SK-N-MC (cell line): ENCODE measurements at regions not wholly inside any gene's neighbourhood (a gene's known extent, or its start where the extent isn't known, plus 50 kb on each side); places are given as distances from the start of the nearest gene placed in this dataset.
A peak's percentile ranks its signal among the peaks of the same experiment; 100 is the strongest.

Source experiments
- DNase-seq: peaks from one replicate; pipeline ENCODE4 v3.0.0-alpha.2; 2011; ENCODE audit warnings: low read depth, low spot score
- H3K27ac ChIP-seq: fragments of 200-600 bp; sonication (generic); 2 replicates; pipeline ENCODE4 v1.5.1; 2016; ENCODE audit warnings: mixed run types
- H3K36me3 ChIP-seq: fragments of 200-600 bp; sonication (generic); 2 replicates; pipeline ENCODE4 v1.6.1; 2017; ENCODE audit warnings: antibody characterized with exemption, low read length, mixed read lengths; ENCODE audit not compliant: insufficient read depth
- H3K4me3 ChIP-seq: fragments of 200-600 bp; sonication (generic); 2 replicates; pipeline ENCODE4 v1.5.1; 2016
- H3K9ac ChIP-seq: fragments of 200-600 bp; sonication (generic); 2 replicates; pipeline ENCODE4 v1.8.0; 2017; ENCODE audit warnings: mixed run types, mixed read lengths; ENCODE audit not compliant: insufficient read length
- H3K9me3 ChIP-seq: fragments of 200-600 bp; sonication (generic); 2 replicates; pipeline ENCODE4 v1.6.1; 2017; ENCODE audit warnings: low read depth, mild to moderate bottlenecking, antibody characterized with exemption, low read length, moderate library complexity, mixed read lengths
- EZH2 ChIP-seq: fragments of 200-600 bp; sonication (generic); IDR thresholded peaks from one replicate; pipeline ENCODE4 v1.6.1; 2017; ENCODE audit warnings: antibody characterized with exemption
- FOXP2 ChIP-seq: optimal IDR thresholded peaks from 2 replicates; pipeline ENCODE3; 2011; ENCODE audit warnings: mild to moderate bottlenecking, moderate library complexity; ENCODE audit not compliant: insufficient read depth; ENCODE audit errors: extremely low read length, control extremely low read depth
- POLR2AphosphoS5 ChIP-seq: IDR thresholded peaks from 2 replicates; pipeline ENCODE4 v1.6.1; 2012; ENCODE audit warnings: mild to moderate bottlenecking, low read depth, low read length, borderline replicate concordance

GRCh38 chr11:134784568-134784967 is 372.5 kb upstream of the B3GAT1 start:
- DNase-seq = peak; percentile 39
- no peak for TF ChIP-seq POLR2AphosphoS5
- TF ChIP-seq FOXP2 = peak; percentile 90
- Histone ChIP-seq H3K27ac (no peak overlapping the region), H3K36me3 (no peaks in the 10 kb centered on the region), H3K9me3 (no peaks in the 10 kb centered on the region), H3K9ac (no peak overlapping the region), H3K4me3 (peak overlapping the region; percentile 12)

GRCh38 chr11:134784046-134784445 is 372.0 kb upstream of the B3GAT1 start:
- no peaks in the 10 kb centered on the region for H3K9me3 ChIP-seq
- no peak overlapping the region for H3K9ac ChIP-seq
- H3K27ac ChIP-seq = no peak overlapping the region
- H3K4me3 ChIP-seq = no peak overlapping the region; the same call in 1 of the 2 replicates
- DNase-seq = no peak
- H3K36me3 ChIP-seq = no peaks in the 10 kb centered on the region
- no peak for TF ChIP-seq EZH2
- TF ChIP-seq POLR2AphosphoS5 = no peak
- TF ChIP-seq FOXP2 = no peak

- TF ChIP-seq EZH2 (no peak), FOXP2 (no peak), POLR2AphosphoS5 (no peak)
- H3K4me3 ChIP-seq = peak overlapping the region; percentile 9; the same call in 1 of the 2 replicates
- no peaks in the 10 kb centered on the region for H3K9me3 ChIP-seq
- H3K27ac ChIP-seq = peak overlapping the region; percentile 29
- peak; percentile 53 for DNase-seq
- no peak overlapping the region for H3K9ac ChIP-seq
- H3K36me3 ChIP-seq = no peaks in the 10 kb centered on the region
These were observed 371.2 kb upstream of the B3GAT1 start for GRCh38 chr11:134783234-134783633.

GRCh38 chr11:134781380-134781866 is 369.4 kb upstream of the B3GAT1 start:
- H3K27ac ChIP-seq = no peak overlapping the region
- TF ChIP-seq FOXP2 = no peak
- TF ChIP-seq POLR2AphosphoS5 = no peak
- TF ChIP-seq EZH2 = no peak
- H3K9me3 ChIP-seq = no peaks in the 10 kb centered on the region
- no peak overlapping the region for H3K9ac ChIP-seq
- no peak overlapping the region for H3K4me3 ChIP-seq
- no peaks in the 10 kb centered on the region for H3K36me3 ChIP-seq
- DNase-seq = no peak

- Histone ChIP-seq H3K4me3 (no peak overlapping the region), H3K9me3 (no peaks in the 10 kb centered on the region), H3K36me3 (no peaks in the 10 kb centered on the region), H3K27ac (no peak overlapping the region), H3K9ac (no peak overlapping the region)
- DNase-seq = no peak
- no peak for TF ChIP-seq FOXP2
These were observed 368.6 kb upstream of the B3GAT1 start for GRCh38 chr11:134780486-134781147.

- no peak overlapping the region for H3K27ac ChIP-seq
These were observed 367.1 kb upstream of the B3GAT1 start for GRCh38 chr11:134779179-134779578.

GRCh38 chr11:134768463-134768862 is 356.4 kb upstream of the B3GAT1 start:
- H3K27ac ChIP-seq = no peak overlapping the region
- no peak overlapping the region for H3K4me3 ChIP-seq
- no peaks in the 10 kb centered on the region for H3K9me3 ChIP-seq
- DNase-seq = no peak
- H3K9ac ChIP-seq = no peak overlapping the region
- no peak for TF ChIP-seq POLR2AphosphoS5
- TF ChIP-seq FOXP2 = no peak
- no peak for TF ChIP-seq EZH2
- no peaks in the 10 kb centered on the region for H3K36me3 ChIP-seq

More at GRCh38 chr11:134779179-134779578, 367.1 kb upstream of the B3GAT1 start:
- TF ChIP-seq EZH2 (no peak), FOXP2 (no peak), POLR2AphosphoS5 (no peak)
- no peak for DNase-seq
- Histone ChIP-seq H3K36me3 (no peaks in the 10 kb centered on the region), H3K9ac (no peak overlapping the region), H3K4me3 (no peak overlapping the region), H3K9me3 (no peaks in the 10 kb centered on the region)

GRCh38 chr11:134765565-134765964 is 353.5 kb upstream of the B3GAT1 start:
- H3K9me3 ChIP-seq = no peaks in the 10 kb centered on the region
- DNase-seq = no peak
- no peak overlapping the region for H3K4me3 ChIP-seq
- no peak for TF ChIP-seq POLR2AphosphoS5
- no peak for TF ChIP-seq EZH2
- TF ChIP-seq FOXP2 = no peak
- H3K27ac ChIP-seq = no peak overlapping the region
- no peak overlapping the region for H3K9ac ChIP-seq
- H3K36me3 ChIP-seq = no peaks in the 10 kb centered on the region

GRCh38 chr11:134764966-134765365 is 352.9 kb upstream of the B3GAT1 start:
- TF ChIP-seq EZH2 (no peak), POLR2AphosphoS5 (no peak), FOXP2 (no peak)
- no peaks in the 10 kb centered on the region for H3K9me3 ChIP-seq
- H3K4me3 ChIP-seq = no peak overlapping the region
- no peak overlapping the region for H3K9ac ChIP-seq
- H3K27ac ChIP-seq = no peak overlapping the region
- no peaks in the 10 kb centered on the region for H3K36me3 ChIP-seq
- no peak for DNase-seq
